ENCODE measurements at regions not wholly inside any gene's neighbourhood (a gene's known extent, or its start where the extent isn't known, plus 50 kb on each side); places are given as distances from the start of the nearest gene placed in this dataset.

- H4K8ac ChIP-seq (ENCODE audit: low read length): no peak overlapping the region
Measured at GRCh38 chr1:81290326-81290725, 510.4 kb upstream of the ADGRL2 start.

GRCh38 chr1:81288689-81289088 lies 512.0 kb upstream of the ADGRL2 start:
- Histone ChIP-seq H2BK5ac (ENCODE audit: low read depth, low read length, poor library complexity, severe bottlenecking) (no peak overlapping the region), H3K27ac (ENCODE audit: low read length, poor library complexity, severe bottlenecking) (no peak overlapping the region), H3K9ac (ENCODE audit: low read length) (no peak overlapping the region), H2AFZ (ENCODE audit: low read depth, low read length) (no peak overlapping the region), H4K91ac (ENCODE audit: low read length) (no peak overlapping the region), H2BK120ac (ENCODE audit: low read depth, low read length) (no peak overlapping the region), H2AK5ac (ENCODE audit: low read length, severe bottlenecking) (no peak overlapping the region), H3K23ac (ENCODE audit: low read length in 2 of 2) (no peak overlapping the region), H2BK12ac (ENCODE audit: low read length in 2 of 2) (no peak overlapping the region), H3K4me1 (ENCODE audit: control insufficient read depth, insufficient read depth, low read depth, low read length) (no peaks in the 10 kb centered on the region), H3K18ac (ENCODE audit: low read depth in 1 of 2, low read length in 2 of 2) (no peak overlapping the region), H4K8ac (ENCODE audit: low read length) (no peak overlapping the region), H3K27me3 (ENCODE audit: control insufficient read depth in 1 of 2, insufficient read depth in 1 of 2, low read length in 2 of 2) (no peaks in the 10 kb centered on the region), H3K36me3 (ENCODE audit: control insufficient read depth in 1 of 2, insufficient read depth in 2 of 2, low read depth in 1 of 2, low read length in 2 of 2) (no peaks in the 10 kb centered on the region), H2BK15ac (ENCODE audit: low read depth, poor library complexity, severe bottlenecking) (no peak overlapping the region), H3K79me1 (replicated peaks; ENCODE audit: low read length, poor library complexity, severe bottlenecking) (no peaks in the 10 kb centered on the region), H3K14ac (ENCODE audit: low read length in 2 of 2) (no peak overlapping the region), H3K4me3 (ENCODE audit: insufficient read depth in 1 of 2, low read depth in 1 of 2, low read length in 2 of 2) (no peak overlapping the region), H3K9me3 (ENCODE audit: control insufficient read depth, low read length) (no peaks in the 10 kb centered on the region), H3K4me2 (ENCODE audit: low read length, poor library complexity, severe bottlenecking) (no peak overlapping the region), H3K4ac (ENCODE audit: low read depth in 1 of 2, low read length in 2 of 2) (no peak overlapping the region)
- no peak for DNase-seq
- 100% methylated on average over 1 of the region's 2 CpGs for WGBS

More at GRCh38 chr1:81290326-81290725, 510.4 kb upstream of the ADGRL2 start:
- Histone ChIP-seq H2BK15ac (ENCODE audit: low read depth, poor library complexity, severe bottlenecking) (no peak overlapping the region), H3K4me2 (ENCODE audit: low read length, poor library complexity, severe bottlenecking) (no peak overlapping the region), H4K91ac (ENCODE audit: low read length) (no peak overlapping the region), H2AK5ac (ENCODE audit: low read length, severe bottlenecking) (no peak overlapping the region), H3K79me1 (replicated peaks; ENCODE audit: low read length, poor library complexity, severe bottlenecking) (no peaks in the 10 kb centered on the region), H3K4me3 (ENCODE audit: insufficient read depth in 1 of 2, low read depth in 1 of 2, low read length in 2 of 2) (no peak overlapping the region), H2BK12ac (ENCODE audit: low read length in 2 of 2) (no peak overlapping the region), H3K23ac (ENCODE audit: low read length in 2 of 2) (no peak overlapping the region), H3K27ac (ENCODE audit: low read length, poor library complexity, severe bottlenecking) (no peak overlapping the region), H3K9me3 (ENCODE audit: control insufficient read depth, low read length) (no peaks in the 10 kb centered on the region), H3K36me3 (ENCODE audit: control insufficient read depth in 1 of 2, insufficient read depth in 2 of 2, low read depth in 1 of 2, low read length in 2 of 2) (no peaks in the 10 kb centered on the region), H3K4me1 (ENCODE audit: control insufficient read depth, insufficient read depth, low read depth, low read length) (no peaks in the 10 kb centered on the region), H3K9ac (ENCODE audit: low read length) (no peak overlapping the region), H3K18ac (ENCODE audit: low read depth in 1 of 2, low read length in 2 of 2) (no peak overlapping the region), H2BK120ac (ENCODE audit: low read depth, low read length) (no peak overlapping the region), H3K14ac (ENCODE audit: low read length in 2 of 2) (no peak overlapping the region), H2BK5ac (ENCODE audit: low read depth, low read length, poor library complexity, severe bottlenecking) (no peak overlapping the region), H3K27me3 (ENCODE audit: control insufficient read depth in 1 of 2, insufficient read depth in 1 of 2, low read length in 2 of 2) (no peaks in the 10 kb centered on the region), H2AFZ (ENCODE audit: low read depth, low read length) (no peak overlapping the region), H3K4ac (ENCODE audit: low read depth in 1 of 2, low read length in 2 of 2) (no peak overlapping the region)
- WGBS: 97% methylated on average over 6 of the region's 6 CpGs
- no peak for DNase-seq

- H3K36me3 ChIP-seq (ENCODE audit: control insufficient read depth in 1 of 2, insufficient read depth in 2 of 2, low read depth in 1 of 2, low read length in 2 of 2): no peaks in the 10 kb centered on the region
- H3K27me3 ChIP-seq (ENCODE audit: control insufficient read depth in 1 of 2, insufficient read depth in 1 of 2, low read length in 2 of 2): no peaks in the 10 kb centered on the region
- no peak overlapping the region for H3K14ac ChIP-seq (ENCODE audit: low read length in 2 of 2)
- no peak overlapping the region for H3K4me2 ChIP-seq (ENCODE audit: low read length, poor library complexity, severe bottlenecking)
- no peak overlapping the region for H3K4ac ChIP-seq (ENCODE audit: low read depth in 1 of 2, low read length in 2 of 2)
- H4K91ac ChIP-seq (ENCODE audit: low read length): no peak overlapping the region
- H2AK5ac ChIP-seq (ENCODE audit: low read length, severe bottlenecking): no peak overlapping the region
- H2BK15ac ChIP-seq (ENCODE audit: low read depth, poor library complexity, severe bottlenecking): no peak overlapping the region
- H3K18ac ChIP-seq (ENCODE audit: low read depth in 1 of 2, low read length in 2 of 2): no peak overlapping the region
- H2BK12ac ChIP-seq (ENCODE audit: low read length in 2 of 2): no peak overlapping the region
- H4K8ac ChIP-seq (ENCODE audit: low read length): no peak overlapping the region
- H2BK120ac ChIP-seq (ENCODE audit: low read depth, low read length): no peak overlapping the region
- H3K27ac ChIP-seq (ENCODE audit: low read length, poor library complexity, severe bottlenecking): no peak overlapping the region
- no peaks in the 10 kb centered on the region for H3K9me3 ChIP-seq (ENCODE audit: control insufficient read depth, low read length)
- H3K79me1 ChIP-seq (replicated peaks; ENCODE audit: low read length, poor library complexity, severe bottlenecking): no peaks in the 10 kb centered on the region
- no peak overlapping the region for H2BK5ac ChIP-seq (ENCODE audit: low read depth, low read length, poor library complexity, severe bottlenecking)
- H3K4me3 ChIP-seq (ENCODE audit: insufficient read depth in 1 of 2, low read depth in 1 of 2, low read length in 2 of 2): no peak overlapping the region
- DNase-seq: no peak
- H3K4me1 ChIP-seq (ENCODE audit: control insufficient read depth, insufficient read depth, low read depth, low read length): no peaks in the 10 kb centered on the region
- H3K9ac ChIP-seq (ENCODE audit: low read length): no peak overlapping the region
- H3K23ac ChIP-seq (ENCODE audit: low read length in 2 of 2): no peak overlapping the region
- no CpG with 5 or more reads among the region's 2 CpGs for WGBS
- no peak overlapping the region for H2AFZ ChIP-seq (ENCODE audit: low read depth, low read length)
Measured at GRCh38 chr1:81287411-81288080, 513.2 kb upstream of the ADGRL2 start.

- no peak overlapping the region for H2BK120ac ChIP-seq (ENCODE audit: low read depth, low read length)
- H3K4me3 ChIP-seq (ENCODE audit: insufficient read depth in 1 of 2, low read depth in 1 of 2, low read length in 2 of 2): no peak overlapping the region
- no peaks in the 10 kb centered on the region for H3K27me3 ChIP-seq (ENCODE audit: control insufficient read depth in 1 of 2, insufficient read depth in 1 of 2, low read length in 2 of 2)
- no peak overlapping the region for H3K4me2 ChIP-seq (ENCODE audit: low read length, poor library complexity, severe bottlenecking)
- 86% methylated on average over 1 of the region's 2 CpGs for WGBS
- no peak overlapping the region for H2AK5ac ChIP-seq (ENCODE audit: low read length, severe bottlenecking)
- no peak overlapping the region for H3K18ac ChIP-seq (ENCODE audit: low read depth in 1 of 2, low read length in 2 of 2)
- no peaks in the 10 kb centered on the region for H3K9me3 ChIP-seq (ENCODE audit: control insufficient read depth, low read length)
- H3K14ac ChIP-seq (ENCODE audit: low read length in 2 of 2): no peak overlapping the region
- no peak overlapping the region for H3K9ac ChIP-seq (ENCODE audit: low read length)
- H3K23ac ChIP-seq (ENCODE audit: low read length in 2 of 2): no peak overlapping the region
- H3K36me3 ChIP-seq (ENCODE audit: control insufficient read depth in 1 of 2, insufficient read depth in 2 of 2, low read depth in 1 of 2, low read length in 2 of 2): no peaks in the 10 kb centered on the region
- no peak overlapping the region for H2BK15ac ChIP-seq (ENCODE audit: low read depth, poor library complexity, severe bottlenecking)
- no peak overlapping the region for H4K8ac ChIP-seq (ENCODE audit: low read length)
- H3K4me1 ChIP-seq (ENCODE audit: control insufficient read depth, insufficient read depth, low read depth, low read length): no peaks in the 10 kb centered on the region
- no peak overlapping the region for H2AFZ ChIP-seq (ENCODE audit: low read depth, low read length)
- H3K79me1 ChIP-seq (replicated peaks; ENCODE audit: low read length, poor library complexity, severe bottlenecking): no peaks in the 10 kb centered on the region
- no peak for DNase-seq
- H2BK12ac ChIP-seq (ENCODE audit: low read length in 2 of 2): no peak overlapping the region
- H3K4ac ChIP-seq (ENCODE audit: low read depth in 1 of 2, low read length in 2 of 2): no peak overlapping the region
- no peak overlapping the region for H3K27ac ChIP-seq (ENCODE audit: low read length, poor library complexity, severe bottlenecking)
- H4K91ac ChIP-seq (ENCODE audit: low read length): no peak overlapping the region
- no peak overlapping the region for H2BK5ac ChIP-seq (ENCODE audit: low read depth, low read length, poor library complexity, severe bottlenecking)
Measured at GRCh38 chr1:81270051-81270450, 530.7 kb upstream of the ADGRL2 start.

Data from mesenchymal stem cell (in vitro differentiated cells and primary cell).